GM12878 (cell line): ENCODE measurements at regions not wholly inside any gene's neighbourhood (a gene's known extent, or its start where the extent isn't known, plus 50 kb on each side); places are given as distances from the start of the nearest gene placed in this dataset.

Experiments used
- BACH1 ChIP-seq: fragments of 450-650 bp; IDR thresholded peaks from 2 replicates; pipeline ENCODE4 v1.6.1; 2017; ENCODE audit warnings: mild to moderate bottlenecking, borderline replicate concordance
- CEBPB ChIP-seq, 2 experiments: fragments of 150-350 bp in 1 of 2; IDR thresholded peaks; 2 replicates each; pipeline ENCODE4 v1.6.1; 2012 to 2014; ENCODE audit warnings: low read depth in 2 of 2, low read length in 2 of 2, borderline replicate concordance in 1 of 2, inconsistent platforms in 1 of 2
- KAT2A ChIP-seq: conservative IDR thresholded peaks from 2 replicates; pipeline ENCODE4 v1.6.1; 2011; ENCODE audit warnings: low read depth, low read length; ENCODE audit not compliant: control insufficient read depth
- MYB ChIP-seq: fragments of 150-350 bp; IDR thresholded peaks from 2 replicates; pipeline ENCODE4 v1.6.1; 2014; ENCODE audit warnings: mild to moderate bottlenecking, low read depth, low read length, borderline replicate concordance
- PAX8 ChIP-seq: fragments of 450-650 bp; IDR thresholded peaks from 2 replicates; pipeline ENCODE4 v1.6.1; 2017; ENCODE audit warnings: mild to moderate bottlenecking, moderate library complexity
- POLR2AphosphoS5 ChIP-seq: IDR thresholded peaks from 2 replicates; pipeline ENCODE4 v1.6.1; 2011; ENCODE audit warnings: mild to moderate bottlenecking, low read length, inconsistent platforms
- RAD51 ChIP-seq: fragments of 450-650 bp; IDR thresholded peaks from 2 replicates; pipeline ENCODE4 v1.6.1; 2016; ENCODE audit warnings: moderate library complexity, mild to moderate bottlenecking, inconsistent platforms
- RFX5 ChIP-seq: IDR thresholded peaks from 2 replicates; pipeline ENCODE4 v1.6.1; 2011; ENCODE audit warnings: low read depth, low read length, improper control_type of control experiment
- RUNX3 ChIP-seq: IDR thresholded peaks from 2 replicates; pipeline ENCODE4 v1.6.1; 2012; ENCODE audit warnings: low read length, inconsistent platforms
- SPI1 ChIP-seq: IDR thresholded peaks from 2 replicates; pipeline ENCODE4 v1.6.1; 2011; ENCODE audit warnings: low read depth, mild to moderate bottlenecking, low read length, moderate library complexity, borderline replicate concordance; ENCODE audit not compliant: insufficient read depth
- SUZ12 ChIP-seq: fragments of 200-600 bp; sonication (generic); IDR thresholded peaks from one replicate; pipeline ENCODE4 v1.6.1; 2018; ENCODE audit warnings: antibody characterized with exemption, mild to moderate bottlenecking; ENCODE audit not compliant: unreplicated experiment
- TAF1 ChIP-seq: IDR thresholded peaks from 2 replicates; pipeline ENCODE4 v1.6.1; 2011; ENCODE audit warnings: mild to moderate bottlenecking, low read depth, low read length, borderline replicate concordance
- WRNIP1 ChIP-seq: IDR thresholded peaks from 2 replicates; pipeline ENCODE4 v1.6.1; 2011; ENCODE audit warnings: low read depth, low read length, improper control_type of control experiment, borderline replicate concordance
- TF ChIP-seq, protein P1 (sequence below): fragments of 450-650 bp; IDR thresholded peaks from 2 replicates; pipeline ENCODE4 v1.6.1; 2017; ENCODE audit warnings: mild to moderate bottlenecking, moderate library complexity
- TF ChIP-seq, protein P2 (sequence below): IDR thresholded peaks from 2 replicates; pipeline ENCODE4 v1.6.1; 2012; ENCODE audit warnings: low read length, inconsistent platforms
- TF ChIP-seq, protein P3 (sequence below): IDR thresholded peaks from 2 replicates; pipeline ENCODE4 v1.6.1; 2011; ENCODE audit warnings: low read depth, low read length, improper control_type of control experiment, borderline replicate concordance
- TF ChIP-seq, protein P4 (sequence below): IDR thresholded peaks from 2 replicates; pipeline ENCODE4 v1.6.1; 2012; ENCODE audit warnings: low read depth, low read length, improper control_type of control experiment
- TF ChIP-seq, protein P5 (sequence below): IDR thresholded peaks from 2 replicates; pipeline ENCODE4 v1.6.1; 2011; ENCODE audit warnings: mild to moderate bottlenecking, low read depth, low read length, moderate library complexity; ENCODE audit not compliant: insufficient replicate concordance
- TF ChIP-seq, protein P6 (sequence below): fragments of 450-650 bp; conservative IDR thresholded peaks from 2 replicates; pipeline ENCODE4 v1.6.1; 2017; ENCODE audit warnings: mild to moderate bottlenecking, moderate library complexity

DNA sequence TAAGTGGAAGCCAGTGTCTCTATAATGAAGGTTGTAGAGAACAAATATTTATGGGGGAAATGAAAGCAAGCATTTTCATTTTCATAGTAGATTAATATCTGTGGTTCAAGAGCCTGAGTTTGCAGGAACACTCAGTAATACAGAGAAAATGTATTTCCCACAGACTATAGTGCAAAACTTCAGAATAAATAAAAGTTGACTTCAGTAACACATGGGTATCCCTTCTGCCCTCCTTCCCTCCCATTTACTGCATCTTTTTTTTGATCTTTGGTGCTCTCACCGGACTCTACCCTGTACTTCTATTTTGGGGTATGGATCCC, 75.3 kb upstream of the AMN1 start (continued):
- TF ChIP-seq, protein P1, sequence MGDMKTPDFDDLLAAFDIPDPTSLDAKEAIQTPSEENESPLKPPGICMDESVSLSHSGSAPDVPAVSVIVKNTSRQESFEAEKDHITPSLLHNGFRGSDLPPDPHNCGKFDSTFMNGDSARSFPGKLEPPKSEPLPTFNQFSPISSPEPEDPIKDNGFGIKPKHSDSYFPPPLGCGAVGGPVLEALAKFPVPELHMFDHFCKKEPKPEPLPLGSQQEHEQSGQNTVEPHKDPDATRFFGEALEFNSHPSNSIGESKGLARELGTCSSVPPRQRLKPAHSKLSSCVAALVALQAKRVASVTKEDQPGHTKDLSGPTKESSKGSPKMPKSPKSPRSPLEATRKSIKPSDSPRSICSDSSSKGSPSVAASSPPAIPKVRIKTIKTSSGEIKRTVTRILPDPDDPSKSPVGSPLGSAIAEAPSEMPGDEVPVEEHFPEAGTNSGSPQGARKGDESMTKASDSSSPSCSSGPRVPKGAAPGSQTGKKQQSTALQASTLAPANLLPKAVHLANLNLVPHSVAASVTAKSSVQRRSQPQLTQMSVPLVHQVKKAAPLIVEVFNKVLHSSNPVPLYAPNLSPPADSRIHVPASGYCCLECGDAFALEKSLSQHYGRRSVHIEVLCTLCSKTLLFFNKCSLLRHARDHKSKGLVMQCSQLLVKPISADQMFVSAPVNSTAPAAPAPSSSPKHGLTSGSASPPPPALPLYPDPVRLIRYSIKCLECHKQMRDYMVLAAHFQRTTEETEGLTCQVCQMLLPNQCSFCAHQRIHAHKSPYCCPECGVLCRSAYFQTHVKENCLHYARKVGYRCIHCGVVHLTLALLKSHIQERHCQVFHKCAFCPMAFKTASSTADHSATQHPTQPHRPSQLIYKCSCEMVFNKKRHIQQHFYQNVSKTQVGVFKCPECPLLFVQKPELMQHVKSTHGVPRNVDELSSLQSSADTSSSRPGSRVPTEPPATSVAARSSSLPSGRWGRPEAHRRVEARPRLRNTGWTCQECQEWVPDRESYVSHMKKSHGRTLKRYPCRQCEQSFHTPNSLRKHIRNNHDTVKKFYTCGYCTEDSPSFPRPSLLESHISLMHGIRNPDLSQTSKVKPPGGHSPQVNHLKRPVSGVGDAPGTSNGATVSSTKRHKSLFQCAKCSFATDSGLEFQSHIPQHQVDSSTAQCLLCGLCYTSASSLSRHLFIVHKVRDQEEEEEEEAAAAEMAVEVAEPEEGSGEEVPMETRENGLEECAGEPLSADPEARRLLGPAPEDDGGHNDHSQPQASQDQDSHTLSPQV: no peak
- no peak for TF ChIP-seq CEBPB (IDR thresholded peaks at IDR 0.05; ENCODE audit: borderline replicate concordance in 1 of 2, low read depth in 2 of 2, low read length in 2 of 2)
- TF ChIP-seq RUNX3: peak; percentile 74
- no peak for TF ChIP-seq SUZ12
- TF ChIP-seq, protein P2, sequence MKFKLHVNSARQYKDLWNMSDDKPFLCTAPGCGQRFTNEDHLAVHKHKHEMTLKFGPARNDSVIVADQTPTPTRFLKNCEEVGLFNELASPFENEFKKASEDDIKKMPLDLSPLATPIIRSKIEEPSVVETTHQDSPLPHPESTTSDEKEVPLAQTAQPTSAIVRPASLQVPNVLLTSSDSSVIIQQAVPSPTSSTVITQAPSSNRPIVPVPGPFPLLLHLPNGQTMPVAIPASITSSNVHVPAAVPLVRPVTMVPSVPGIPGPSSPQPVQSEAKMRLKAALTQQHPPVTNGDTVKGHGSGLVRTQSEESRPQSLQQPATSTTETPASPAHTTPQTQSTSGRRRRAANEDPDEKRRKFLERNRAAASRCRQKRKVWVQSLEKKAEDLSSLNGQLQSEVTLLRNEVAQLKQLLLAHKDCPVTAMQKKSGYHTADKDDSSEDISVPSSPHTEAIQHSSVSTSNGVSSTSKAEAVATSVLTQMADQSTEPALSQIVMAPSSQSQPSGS: peak; percentile 71
- TF ChIP-seq RAD51: no peak
- TF ChIP-seq, protein P3, sequence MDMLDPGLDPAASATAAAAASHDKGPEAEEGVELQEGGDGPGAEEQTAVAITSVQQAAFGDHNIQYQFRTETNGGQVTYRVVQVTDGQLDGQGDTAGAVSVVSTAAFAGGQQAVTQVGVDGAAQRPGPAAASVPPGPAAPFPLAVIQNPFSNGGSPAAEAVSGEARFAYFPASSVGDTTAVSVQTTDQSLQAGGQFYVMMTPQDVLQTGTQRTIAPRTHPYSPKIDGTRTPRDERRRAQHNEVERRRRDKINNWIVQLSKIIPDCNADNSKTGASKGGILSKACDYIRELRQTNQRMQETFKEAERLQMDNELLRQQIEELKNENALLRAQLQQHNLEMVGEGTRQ: no peak
- TF ChIP-seq BACH1: 0 out of 2 replicates have a peak, but pooled peaks have one; percentile 36
- TF ChIP-seq PAX8: no peak
- peak; percentile 44; the same call in 1 of the 2 replicates for TF ChIP-seq SPI1
- TF ChIP-seq, protein P4, sequence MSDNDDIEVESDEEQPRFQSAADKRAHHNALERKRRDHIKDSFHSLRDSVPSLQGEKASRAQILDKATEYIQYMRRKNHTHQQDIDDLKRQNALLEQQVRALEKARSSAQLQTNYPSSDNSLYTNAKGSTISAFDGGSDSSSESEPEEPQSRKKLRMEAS: no peak
- TF ChIP-seq KAT2A: no peak
- TF ChIP-seq, protein P5, sequence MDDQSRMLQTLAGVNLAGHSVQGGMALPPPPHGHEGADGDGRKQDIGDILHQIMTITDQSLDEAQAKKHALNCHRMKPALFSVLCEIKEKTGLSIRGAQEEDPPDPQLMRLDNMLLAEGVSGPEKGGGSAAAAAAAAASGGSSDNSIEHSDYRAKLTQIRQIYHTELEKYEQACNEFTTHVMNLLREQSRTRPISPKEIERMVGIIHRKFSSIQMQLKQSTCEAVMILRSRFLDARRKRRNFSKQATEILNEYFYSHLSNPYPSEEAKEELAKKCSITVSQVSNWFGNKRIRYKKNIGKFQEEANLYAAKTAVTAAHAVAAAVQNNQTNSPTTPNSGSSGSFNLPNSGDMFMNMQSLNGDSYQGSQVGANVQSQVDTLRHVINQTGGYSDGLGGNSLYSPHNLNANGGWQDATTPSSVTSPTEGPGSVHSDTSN: no peak
- no peak for TF ChIP-seq TAF1
- no peak for TF ChIP-seq WRNIP1
- TF ChIP-seq MYB: no peak
- TF ChIP-seq POLR2AphosphoS5: no peak
- no peak for TF ChIP-seq RFX5
- TF ChIP-seq, protein P6, sequence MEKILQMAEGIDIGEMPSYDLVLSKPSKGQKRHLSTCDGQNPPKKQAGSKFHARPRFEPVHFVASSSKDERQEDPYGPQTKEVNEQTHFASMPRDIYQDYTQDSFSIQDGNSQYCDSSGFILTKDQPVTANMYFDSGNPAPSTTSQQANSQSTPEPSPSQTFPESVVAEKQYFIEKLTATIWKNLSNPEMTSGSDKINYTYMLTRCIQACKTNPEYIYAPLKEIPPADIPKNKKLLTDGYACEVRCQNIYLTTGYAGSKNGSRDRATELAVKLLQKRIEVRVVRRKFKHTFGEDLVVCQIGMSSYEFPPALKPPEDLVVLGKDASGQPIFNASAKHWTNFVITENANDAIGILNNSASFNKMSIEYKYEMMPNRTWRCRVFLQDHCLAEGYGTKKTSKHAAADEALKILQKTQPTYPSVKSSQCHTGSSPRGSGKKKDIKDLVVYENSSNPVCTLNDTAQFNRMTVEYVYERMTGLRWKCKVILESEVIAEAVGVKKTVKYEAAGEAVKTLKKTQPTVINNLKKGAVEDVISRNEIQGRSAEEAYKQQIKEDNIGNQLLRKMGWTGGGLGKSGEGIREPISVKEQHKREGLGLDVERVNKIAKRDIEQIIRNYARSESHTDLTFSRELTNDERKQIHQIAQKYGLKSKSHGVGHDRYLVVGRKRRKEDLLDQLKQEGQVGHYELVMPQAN: no peak
